ENCODE measurements at regions not wholly inside any gene's neighbourhood (a gene's known extent, or its start where the extent isn't known, plus 50 kb on each side); places are given as distances from the start of the nearest gene placed in this dataset.

- no peak for DNase-seq
Observed at GRCh38 chr4:54547299-54548097, 110.3 kb upstream of the KIT start.

DNA sequence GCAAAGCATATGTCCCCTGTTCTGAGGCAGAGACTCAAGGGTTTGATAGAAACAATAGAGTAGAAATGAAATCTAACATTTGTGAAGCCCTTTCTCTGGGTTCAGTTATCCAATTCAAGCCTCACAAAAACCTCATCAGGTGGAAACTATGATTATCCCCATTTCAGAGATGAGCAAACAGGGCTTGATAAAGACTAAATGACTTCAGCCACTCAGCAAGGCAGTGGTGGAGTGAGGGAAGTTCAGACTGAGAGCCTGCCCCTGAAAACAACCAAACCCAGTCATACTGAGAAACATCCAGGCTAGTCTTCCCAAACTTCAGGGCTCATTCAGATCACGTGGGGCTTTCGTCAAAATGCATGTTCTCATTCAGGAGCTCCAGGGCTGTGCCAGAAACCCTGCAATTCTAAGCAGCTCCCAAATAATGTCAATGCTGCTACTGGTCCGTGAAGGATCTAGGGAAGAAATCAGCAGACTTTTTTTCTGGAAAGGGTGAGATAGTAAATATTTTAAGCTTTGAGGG, 109.6 kb upstream of the KIT start:
- no peak for DNase-seq

DNA sequence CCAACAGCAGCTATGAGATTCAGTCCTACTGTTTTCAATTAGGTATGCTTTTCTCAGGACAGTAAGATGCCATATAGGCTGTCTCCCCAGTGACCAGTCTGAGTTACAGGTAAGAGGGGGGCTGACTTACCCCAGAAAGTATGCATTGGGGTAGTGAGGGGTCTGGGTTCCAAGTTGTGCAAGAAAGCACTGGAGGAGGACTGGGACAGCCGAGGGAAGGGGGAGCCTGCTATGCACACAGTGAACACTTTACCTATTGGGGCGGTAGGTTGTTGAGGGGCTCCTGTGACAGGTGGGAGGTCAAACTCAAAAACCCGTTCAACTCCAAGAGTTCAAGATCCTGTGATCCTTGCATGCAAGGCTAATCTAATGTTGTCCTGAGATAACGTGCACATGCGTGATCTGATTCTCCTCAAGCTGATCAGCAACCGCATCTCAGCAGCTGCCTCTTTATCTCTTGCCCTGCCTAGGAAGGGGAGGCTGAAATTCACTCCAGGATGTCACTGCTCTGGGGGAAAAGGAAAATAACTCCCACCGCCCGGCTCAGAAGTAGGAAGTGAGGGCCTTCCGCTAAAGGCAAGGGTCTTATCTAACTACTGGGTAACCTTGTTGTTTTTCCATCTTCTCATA, 108.8 kb upstream of the KIT start:
- DNase-seq, result no peak

DNA sequence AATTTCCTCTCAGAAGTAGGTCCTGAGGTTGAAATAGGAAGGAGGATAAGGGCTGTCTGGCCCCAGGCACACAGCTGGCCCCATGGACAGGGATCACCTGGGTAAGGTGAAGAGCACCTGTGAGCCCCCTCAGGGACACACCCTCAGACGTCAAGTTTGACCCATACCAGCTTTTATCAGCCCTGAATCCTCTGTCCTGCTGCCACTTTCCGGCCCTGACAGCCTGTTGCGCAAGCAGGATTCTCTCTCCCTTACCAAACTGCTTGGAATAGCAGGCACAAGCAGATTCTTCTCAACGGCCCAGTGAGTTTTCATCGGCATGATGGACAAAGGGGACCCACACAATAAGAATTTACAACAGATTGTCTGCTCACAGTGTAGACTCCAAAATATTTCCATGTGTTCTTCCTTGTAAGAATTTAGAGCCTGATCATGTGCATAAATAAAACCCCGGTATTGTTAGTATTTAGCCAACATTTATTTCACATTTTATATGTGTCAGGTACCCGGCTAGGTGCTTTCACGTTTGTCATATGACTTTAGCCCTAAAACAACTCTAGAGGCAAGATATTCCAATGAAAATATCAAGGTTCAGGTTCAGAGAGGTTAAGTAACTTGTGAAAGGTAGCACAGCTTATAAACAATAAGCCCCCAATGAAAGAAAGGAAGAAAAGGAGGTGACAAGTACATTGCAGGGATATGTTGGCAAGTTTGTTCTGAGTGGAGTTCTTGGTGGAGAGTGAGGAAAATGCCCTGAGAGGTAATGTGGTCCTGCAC, 107.2 kb upstream of the KIT start:
- DNase-seq, result no peak

GRCh38 chr4:54553001-54553400, 104.8 kb upstream of the KIT start:
- no peak for DNase-seq

- DNase-seq, result no peak
Observed at GRCh38 chr4:54554339-54554990, 103.3 kb upstream of the KIT start.

DNA sequence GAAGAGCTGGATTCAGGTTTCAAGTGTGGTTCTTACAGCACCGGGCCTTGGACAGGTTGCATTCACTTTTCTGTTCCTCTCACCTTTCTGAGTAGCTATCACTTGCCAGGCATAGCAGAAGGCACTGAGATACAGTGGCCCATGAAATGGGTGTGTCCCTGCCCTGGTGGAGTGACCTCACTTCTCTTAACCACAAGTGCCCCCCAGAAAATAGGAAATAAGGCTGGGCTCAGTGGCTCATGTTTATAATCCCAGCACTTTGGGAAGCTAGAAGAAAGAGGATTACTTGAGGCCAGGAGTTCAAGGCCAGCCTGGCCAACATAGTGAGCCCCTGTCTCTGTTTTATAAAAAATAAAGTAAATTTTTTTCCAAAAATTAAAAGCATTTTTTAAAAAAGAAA, 101.7 kb upstream of the KIT start:
- no peak for DNase-seq

GRCh38 chr4:54556587-54556986, 101.2 kb upstream of the KIT start:
- no peak for DNase-seq

- DNase-seq, result no peak
Observed at GRCh38 chr4:54558889-54559677, 98.7 kb upstream of the KIT start.

DNA sequence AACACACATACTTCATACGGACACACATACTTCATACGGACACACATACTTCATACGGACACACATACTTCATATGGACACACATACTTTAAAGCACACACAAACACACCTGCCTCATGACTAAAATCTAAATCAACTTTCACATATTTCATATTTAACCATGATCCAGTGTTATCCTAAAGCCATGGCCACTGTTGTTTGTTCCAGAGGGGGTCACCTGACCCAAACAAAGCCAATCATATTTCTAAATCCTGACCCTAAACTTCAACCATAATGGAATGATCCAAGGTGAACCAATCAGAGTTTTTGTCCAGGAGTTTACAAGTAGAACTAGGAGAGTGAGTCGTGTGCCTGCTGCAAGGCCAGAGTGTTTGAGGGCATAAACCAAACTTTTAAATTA, 97.2 kb upstream of the KIT start:
- no peak for DNase-seq

GRCh38 chr4:54561940-54562339, 95.8 kb upstream of the KIT start:
- no peak for DNase-seq

GRCh38 chr4:54566608-54567007, 91.1 kb upstream of the KIT start:
- DNase-seq, result no peak

DNA sequence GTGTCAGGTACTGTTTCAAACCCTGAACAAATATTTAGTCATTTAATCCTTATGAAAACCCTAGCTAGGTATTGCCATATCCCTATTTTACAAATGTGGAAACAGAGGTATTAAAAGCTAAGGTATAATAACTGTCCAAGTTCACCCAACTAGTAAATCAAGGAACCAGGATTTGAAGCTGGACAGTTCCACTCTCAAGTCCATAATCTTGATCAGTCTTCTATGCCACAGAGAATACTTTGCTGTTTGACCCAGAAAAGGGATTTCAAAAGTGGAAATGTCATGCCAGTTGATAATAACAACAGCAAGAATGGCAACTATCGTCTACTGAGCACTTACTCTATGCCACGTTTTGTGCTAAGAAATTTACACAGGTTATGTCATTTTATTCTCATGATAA, 90.4 kb upstream of the KIT start:
- DNase-seq, result no peak

- peak; percentile 21 for DNase-seq
Observed at GRCh38 chr4:54568184-54568583, 89.6 kb upstream of the KIT start.

- DNase-seq, result no peak
Observed at GRCh38 chr4:54570822-54571221, 86.9 kb upstream of the KIT start.

GRCh38 chr4:54571293-54572151, 86.2 kb upstream of the KIT start:
- no peak for DNase-seq

GRCh38 chr4:54572152-54572542, 85.6 kb upstream of the KIT start:
- no peak for DNase-seq

GRCh38 chr4:54574500-54574899, 83.3 kb upstream of the KIT start:
- DNase-seq, result no peak

GRCh38 chr4:54575919-54576318, 81.8 kb upstream of the KIT start:
- DNase-seq, result no peak

GRCh38 chr4:54581807-54582206, 76.0 kb upstream of the KIT start:
- no peak for DNase-seq

DNA sequence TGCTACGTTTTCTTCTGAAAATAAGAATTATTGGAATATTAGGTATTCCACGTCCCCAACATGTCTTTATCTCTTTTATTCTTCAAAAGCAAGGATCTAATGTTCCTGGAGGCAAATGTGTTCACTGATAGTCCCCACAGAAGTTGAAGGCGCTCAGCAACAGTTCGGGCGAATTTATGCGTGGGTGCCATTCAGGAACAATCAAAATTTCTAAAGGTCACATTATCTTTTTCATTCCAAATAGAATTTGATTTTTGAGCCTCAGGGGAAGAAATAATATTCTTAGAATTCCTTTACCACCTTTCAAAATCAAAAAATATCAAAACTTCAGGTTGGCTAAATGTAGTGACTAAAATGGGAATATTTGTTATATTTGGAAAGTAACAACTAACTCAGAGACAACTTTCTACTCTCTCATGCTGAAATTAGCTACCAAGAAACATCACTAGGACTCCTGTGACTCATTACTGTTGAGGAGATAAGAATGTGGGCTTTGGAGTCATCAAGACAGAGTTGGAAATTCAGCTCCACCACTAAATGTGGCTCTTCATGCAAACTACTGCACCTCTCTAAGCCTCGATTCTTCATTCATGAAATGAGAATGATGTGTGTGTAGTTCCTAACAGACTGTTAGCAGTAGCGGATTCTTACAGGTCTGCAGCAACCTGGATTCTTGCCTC, 72.3 kb upstream of the KIT start:
- DNase-seq, result no peak

All from 8988T (cell line).